CD4-positive, CD25-positive, alpha-beta regulatory T cell (primary cell): ENCODE measurements at regions not wholly inside any gene's neighbourhood (a gene's known extent, or its start where the extent isn't known, plus 50 kb on each side); places are given as distances from the start of the nearest gene placed in this dataset.

Source experiments
- ATAC-seq, 2 donors: fragments of 150-1000 bp; cut with Tn5 transposase; one replicate each; pipeline ENCODE4 v1.10.0; 2021; ENCODE audit warnings: low read depth in 2 of 2, moderate number of reproducible peaks in 2 of 2, moderate library complexity in 1 of 2
- DNase-seq, 3 donors: peaks; one replicate each; pipeline versions ENCODE4 v3.0.0 to v3.0.0-alpha.2; 2012 to 2022; ENCODE audit warnings: mixed read lengths in 1 of 3
- H3K27ac ChIP-seq: one replicate; pipeline ENCODE4 v1.7.0; 2013; ENCODE audit warnings: mild to moderate bottlenecking, low read length; ENCODE audit not compliant: insufficient read depth, poor library complexity, severe bottlenecking
- H3K27me3 ChIP-seq: one replicate; pipeline ENCODE4 v1.7.0; 2013; ENCODE audit warnings: low read length; ENCODE audit not compliant: control insufficient read depth, insufficient read depth
- H3K36me3 ChIP-seq: one replicate; pipeline ENCODE4 v1.7.0; 2013; ENCODE audit warnings: mild to moderate bottlenecking, low read length, moderate library complexity; ENCODE audit not compliant: control insufficient read depth, insufficient read depth
- H3K4me1 ChIP-seq: 2 replicates; pipeline ENCODE4 v1.7.0; 2013; ENCODE audit warnings: mild to moderate bottlenecking, low read length; ENCODE audit not compliant: insufficient read depth, control insufficient read depth, poor library complexity, severe bottlenecking
- H3K4me3 ChIP-seq: one replicate; pipeline ENCODE4 v1.7.0; 2013; ENCODE audit warnings: low read depth, mild to moderate bottlenecking, low read length, moderate library complexity
- H3K9me3 ChIP-seq, 2 experiments: 1 replicate in 1 of 2; 2 replicates in 1 of 2; pipeline ENCODE4 v1.7.0; 2013; ENCODE audit warnings: low read length in 2 of 2, mild to moderate bottlenecking in 1 of 2, moderate library complexity in 1 of 2; ENCODE audit not compliant: control insufficient read depth in 2 of 2
- H3K27ac Mint-ChIP-seq, 3 donors: one replicate each; pipeline ENCODE4 v1.8.0; 2020 to 2022; ENCODE audit warnings: mild to moderate bottlenecking in 3 of 3, mixed read lengths in 3 of 3, moderate library complexity in 2 of 3
- H3K27me3 Mint-ChIP-seq: one replicate; pipeline ENCODE4 v1.8.0; 2022; ENCODE audit warnings: mild to moderate bottlenecking, mixed read lengths
- H3K36me3 Mint-ChIP-seq: one replicate; pipeline ENCODE4 v1.8.0; 2020; ENCODE audit warnings: mixed read lengths
- H3K4me1 Mint-ChIP-seq, 4 donors: one replicate each; pipeline ENCODE4 v1.8.0; 2020 to 2022; ENCODE audit warnings: mixed read lengths in 4 of 4, mild to moderate bottlenecking in 1 of 4
- H3K4me3 Mint-ChIP-seq, 4 donors: one replicate each; pipeline ENCODE4 v1.8.0; 2020 to 2022; ENCODE audit warnings: mild to moderate bottlenecking in 4 of 4, mixed read lengths in 4 of 4, moderate library complexity in 3 of 4
- H3K9me3 Mint-ChIP-seq, 7 donors: one replicate each; pipeline ENCODE4 v1.8.0; 2020 to 2022; ENCODE audit warnings: mixed read lengths in 7 of 7, mild to moderate bottlenecking in 3 of 7, moderate library complexity in 2 of 7

- no peak overlapping the region for H3K27ac ChIP-seq
- no peak overlapping the region for H3K4me3 Mint-ChIP-seq
- ATAC-seq (no peak), DNase-seq (no peak)
- H3K4me1 ChIP-seq, result no peaks in the 10 kb centered on the region
- no peaks in the 10 kb centered on the region for H3K27me3 Mint-ChIP-seq
- H3K27me3 ChIP-seq, result no peaks in the 10 kb centered on the region
- H3K4me1 Mint-ChIP-seq, result no peaks in the 10 kb centered on the region
- peaks cover 0 to 11% (median 0%) of the 10 kb centered on the region in 7 donors for H3K9me3 Mint-ChIP-seq
- H3K9me3 ChIP-seq, result no peaks in the 10 kb centered on the region
- no peaks in the 10 kb centered on the region for H3K36me3 ChIP-seq
- H3K27ac Mint-ChIP-seq, result no peak overlapping the region
- no peak overlapping the region for H3K4me3 ChIP-seq
- no peaks in the 10 kb centered on the region for H3K36me3 Mint-ChIP-seq
Observed at GRCh38 chr5:88967633-88968585, 84.9 kb upstream of the MEF2C start.

DNA sequence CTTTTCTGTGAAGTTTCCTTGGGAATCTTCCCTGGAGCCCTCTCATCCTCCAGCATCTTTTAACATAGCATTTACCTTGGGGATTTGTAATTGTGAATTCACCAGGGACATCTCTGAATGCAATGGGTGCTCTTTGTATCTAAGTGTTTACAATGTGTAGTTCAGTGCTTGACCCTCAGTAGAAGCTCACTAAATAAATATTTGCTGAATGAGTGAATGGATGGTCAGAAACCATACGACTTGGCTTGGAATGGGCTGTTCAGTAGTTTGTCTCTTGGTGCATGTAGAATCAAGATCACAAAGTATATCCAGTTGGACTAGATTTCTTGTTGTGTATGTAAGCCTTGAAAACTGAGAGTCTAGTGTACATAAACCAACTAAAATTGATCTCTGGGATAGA, 81.8 kb upstream of the MEF2C start:
- H3K4me3 Mint-ChIP-seq, result no peak overlapping the region
- H3K9me3 Mint-ChIP-seq, result peaks cover 0 to 7% (median 1%) of the 10 kb centered on the region in 7 donors
- H3K27ac Mint-ChIP-seq, result no peak overlapping the region
- H3K36me3 Mint-ChIP-seq, result no peaks in the 10 kb centered on the region
- no peak overlapping the region for H3K4me3 ChIP-seq
- no peaks in the 10 kb centered on the region for H3K4me1 ChIP-seq
- H3K27me3 ChIP-seq, result no peaks in the 10 kb centered on the region
- no peak for DNase-seq
- H3K36me3 ChIP-seq, result no peaks in the 10 kb centered on the region
- H3K27ac ChIP-seq, result no peak overlapping the region
- H3K9me3 ChIP-seq, result no peaks in the 10 kb centered on the region
- ATAC-seq, result no peak
- H3K4me1 Mint-ChIP-seq, result no peaks in the 10 kb centered on the region
- peaks cover 4% of the 10 kb centered on the region for H3K27me3 Mint-ChIP-seq

- Mint-ChIP-seq H3K36me3 (no peaks in the 10 kb centered on the region), H3K27me3 (peaks cover 4% of the 10 kb centered on the region), H3K4me1 (no peaks in the 10 kb centered on the region), H3K9me3 (peaks cover 0 to 3% (median 0%) of the 10 kb centered on the region in 7 donors), H3K4me3 (no peak overlapping the region), H3K27ac (no peak overlapping the region)
- Histone ChIP-seq H3K27me3 (no peaks in the 10 kb centered on the region), H3K36me3 (no peaks in the 10 kb centered on the region), H3K4me1 (no peaks in the 10 kb centered on the region), H3K27ac (no peak overlapping the region), H3K4me3 (no peak overlapping the region), H3K9me3 (no peaks in the 10 kb centered on the region)
- ATAC-seq, result no peak
- no peak for DNase-seq
Observed at GRCh38 chr5:88957013-88957412, 74.0 kb upstream of the MEF2C start.

- no peaks in the 10 kb centered on the region for H3K27me3 ChIP-seq
- H3K27ac ChIP-seq, result no peak overlapping the region
- Mint-ChIP-seq H3K27me3 (peaks cover 4% of the 10 kb centered on the region), H3K4me1 (no peaks in the 10 kb centered on the region), H3K4me3 (no peak overlapping the region), H3K9me3 (peaks cover 0 to 3% (median 0%) of the 10 kb centered on the region in 7 donors), H3K27ac (no peak overlapping the region), H3K36me3 (no peaks in the 10 kb centered on the region)
- H3K4me1 ChIP-seq, result no peaks in the 10 kb centered on the region
- H3K9me3 ChIP-seq, result no peaks in the 10 kb centered on the region
- DNase-seq, result no peak
- H3K36me3 ChIP-seq, result no peaks in the 10 kb centered on the region
- no peak for ATAC-seq
- H3K4me3 ChIP-seq, result no peak overlapping the region
Observed at GRCh38 chr5:88956416-88956815, 73.4 kb upstream of the MEF2C start.

- H3K27ac ChIP-seq, result no peak overlapping the region
- no peak for DNase-seq
- Mint-ChIP-seq H3K36me3 (no peaks in the 10 kb centered on the region), H3K27me3 (peaks cover under 1% of the 10 kb centered on the region), H3K9me3 (peaks cover 0 to 3% (median 0%) of the 10 kb centered on the region in 7 donors), H3K4me3 (no peak overlapping the region), H3K4me1 (no peaks in the 10 kb centered on the region), H3K27ac (no peak overlapping the region)
- no peak overlapping the region for H3K4me3 ChIP-seq
- H3K27me3 ChIP-seq, result no peaks in the 10 kb centered on the region
- no peaks in the 10 kb centered on the region for H3K36me3 ChIP-seq
- H3K9me3 ChIP-seq, result no peaks in the 10 kb centered on the region
- no peaks in the 10 kb centered on the region for H3K4me1 ChIP-seq
- ATAC-seq, result no peak
Observed at GRCh38 chr5:88955403-88955802, 72.4 kb upstream of the MEF2C start.

GRCh38 chr5:88954511-88954910, 71.5 kb upstream of the MEF2C start:
- Mint-ChIP-seq H3K27me3 (no peaks in the 10 kb centered on the region), H3K27ac (no peak overlapping the region), H3K9me3 (peaks cover 0 to 3% (median 0%) of the 10 kb centered on the region in 7 donors), H3K4me1 (no peaks in the 10 kb centered on the region), H3K4me3 (no peak overlapping the region), H3K36me3 (no peaks in the 10 kb centered on the region)
- no peaks in the 10 kb centered on the region for H3K9me3 ChIP-seq
- H3K36me3 ChIP-seq, result no peaks in the 10 kb centered on the region
- H3K27ac ChIP-seq, result no peak overlapping the region
- H3K4me3 ChIP-seq, result no peak overlapping the region
- DNase-seq (no peak), ATAC-seq (no peak)
- no peaks in the 10 kb centered on the region for H3K27me3 ChIP-seq
- no peaks in the 10 kb centered on the region for H3K4me1 ChIP-seq

DNA sequence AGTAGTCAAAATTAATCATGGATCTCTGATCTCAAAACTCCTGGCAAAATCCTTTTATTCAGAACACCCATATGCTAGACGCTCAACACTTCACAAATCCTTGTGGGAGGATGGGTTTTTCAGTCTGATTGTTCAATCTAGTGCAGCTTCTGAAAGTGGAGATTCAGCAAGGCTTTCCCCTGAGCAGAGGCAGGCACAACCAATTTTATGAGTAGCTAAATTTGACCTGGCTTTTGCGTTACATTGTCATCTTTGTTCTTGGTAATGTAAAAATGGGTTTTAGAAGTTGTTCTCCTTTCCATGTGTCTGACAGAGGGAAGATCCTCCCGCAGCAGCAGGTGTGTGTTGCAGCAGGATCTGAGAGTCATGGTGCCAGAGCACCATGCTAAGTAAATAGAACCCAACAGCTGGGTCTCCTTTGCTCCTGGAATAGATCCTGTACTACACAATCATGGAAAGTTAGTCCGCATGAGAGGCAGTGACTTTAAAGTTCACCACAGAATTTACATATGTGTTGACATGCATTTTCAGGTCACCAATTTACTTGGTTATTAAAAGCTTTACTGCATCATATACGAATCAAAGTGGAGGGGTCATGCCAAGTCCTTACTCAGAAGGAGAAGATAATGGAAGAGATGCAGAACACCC, 70.1 kb upstream of the MEF2C start:
- no peak for DNase-seq
- ATAC-seq, result no peak
- Mint-ChIP-seq H3K27ac (no peak overlapping the region), H3K4me3 (no peak overlapping the region), H3K9me3 (peaks cover 0 to 3% (median 0%) of the 10 kb centered on the region in 7 donors), H3K36me3 (no peaks in the 10 kb centered on the region), H3K27me3 (no peaks in the 10 kb centered on the region), H3K4me1 (no peaks in the 10 kb centered on the region)
- H3K4me3 ChIP-seq, result no peak overlapping the region
- H3K27ac ChIP-seq, result no peak overlapping the region
- no peaks in the 10 kb centered on the region for H3K27me3 ChIP-seq
- H3K9me3 ChIP-seq, result no peaks in the 10 kb centered on the region
- no peaks in the 10 kb centered on the region for H3K4me1 ChIP-seq
- no peaks in the 10 kb centered on the region for H3K36me3 ChIP-seq
